Activated CD8-positive, alpha-beta T cell treated with anti-CD3 and anti-CD28 coated beads, Interleukin-2, amount 10 ng/mL, durations not matched to agents 7 days and 5 days (primary cell): ENCODE measurements at regions not wholly inside any gene's neighbourhood (a gene's known extent, or its start where the extent isn't known, plus 50 kb on each side); places are given as distances from the start of the nearest gene placed in this dataset.

Experiments
- ATAC-seq: fragments of 150-1000 bp; cut with Tn5 transposase; one replicate; pipeline ENCODE4 v1.10.0; 2021; ENCODE audit warnings: moderate library complexity
- CTCF ChIA-PET: fragments of 350-600 bp; sonication (Branson Sonifier 250); formaldehyde crosslinking; loops from one replicate; lab custom pipeline; 2021; ENCODE audit warnings: antibody characterized with exemption; lab: Charles Lee
- POLR2A ChIA-PET: fragments of 350-600 bp; sonication (Branson Sonifier 250); formaldehyde crosslinking; loops from one replicate; lab custom pipeline; 2021; ENCODE audit warnings: antibody characterized with exemption; lab: Charles Lee
- DNase-seq: peaks from one replicate; pipeline ENCODE4 v3.0.0-alpha.2; 2020
- H3K27ac Mint-ChIP-seq: one replicate; pipeline ENCODE4 v1.8.0; 2021; ENCODE audit warnings: mild to moderate bottlenecking, mixed read lengths
- H3K27me3 Mint-ChIP-seq: one replicate; pipeline ENCODE4 v1.8.0; 2021; ENCODE audit warnings: low read depth, mixed read lengths
- H3K36me3 Mint-ChIP-seq: one replicate; pipeline ENCODE4 v1.8.0; 2021; ENCODE audit warnings: low read depth, mixed read lengths
- H3K4me1 Mint-ChIP-seq: one replicate; pipeline ENCODE4 v1.8.0; 2021; ENCODE audit warnings: low read depth, mixed read lengths
- H3K4me3 Mint-ChIP-seq: one replicate; pipeline ENCODE4 v1.8.0; 2021; ENCODE audit warnings: mild to moderate bottlenecking, mixed read lengths
- H3K9me3 Mint-ChIP-seq: one replicate; pipeline ENCODE4 v1.8.0; 2022; ENCODE audit warnings: mixed read lengths; ENCODE audit not compliant: insufficient read depth

GRCh38 chr2:18219676-18220075 is 340.8 kb downstream of the RDH14 start:
- no peak for DNase-seq
- CTCF ChIA-PET: no interaction called here

GRCh38 chr2:18218160-18218933 is 339.9 kb downstream of the KCNS3 start:
- Mint-ChIP-seq H3K36me3 (no peaks in the 10 kb centered on the region), H3K4me3 (no peak overlapping the region), H3K9me3 (no peaks in the 10 kb centered on the region), H3K4me1 (no peaks in the 10 kb centered on the region), H3K27ac (no peak overlapping the region), H3K27me3 (no peaks in the 10 kb centered on the region)
- CTCF ChIA-PET: no interaction called here
- DNase-seq (no peak), ATAC-seq (no peak)
- POLR2A ChIA-PET: no interaction called here

More at GRCh38 chr2:18219676-18220075, 340.8 kb downstream of the RDH14 start:
- POLR2A ChIA-PET: no interaction called here
- H3K36me3 Mint-ChIP-seq: no peaks in the 10 kb centered on the region
- H3K9me3 Mint-ChIP-seq: no peaks in the 10 kb centered on the region
- no peaks in the 10 kb centered on the region for H3K4me1 Mint-ChIP-seq
- H3K27me3 Mint-ChIP-seq: no peaks in the 10 kb centered on the region
- no peak overlapping the region for H3K4me3 Mint-ChIP-seq
- no peak overlapping the region for H3K27ac Mint-ChIP-seq
- no peak for ATAC-seq

GRCh38 chr2:18214936-18215335 is 336.5 kb downstream of the KCNS3 start:
- ATAC-seq (no peak), DNase-seq (no peak)
- Mint-ChIP-seq H3K9me3 (no peaks in the 10 kb centered on the region), H3K27me3 (no peaks in the 10 kb centered on the region), H3K4me1 (no peaks in the 10 kb centered on the region), H3K4me3 (no peak overlapping the region), H3K36me3 (no peaks in the 10 kb centered on the region), H3K27ac (no peak overlapping the region)
- CTCF ChIA-PET: no interaction called here
- POLR2A ChIA-PET: no interaction called here

GRCh38 chr2:18213986-18214385 is 335.5 kb downstream of the KCNS3 start:
- no peaks in the 10 kb centered on the region for H3K9me3 Mint-ChIP-seq
- H3K4me3 Mint-ChIP-seq: no peak overlapping the region
- ChIA-PET CTCF (no interaction called here), POLR2A (no interaction called here)
- ATAC-seq (no peak), DNase-seq (no peak)
- no peak overlapping the region for H3K27ac Mint-ChIP-seq
- H3K27me3 Mint-ChIP-seq: no peaks in the 10 kb centered on the region
- H3K4me1 Mint-ChIP-seq: no peaks in the 10 kb centered on the region
- H3K36me3 Mint-ChIP-seq: no peaks in the 10 kb centered on the region

- CTCF ChIA-PET: no interaction called here
- Mint-ChIP-seq H3K4me3 (no peak overlapping the region), H3K27ac (no peak overlapping the region), H3K36me3 (no peaks in the 10 kb centered on the region), H3K9me3 (no peaks in the 10 kb centered on the region), H3K27me3 (no peaks in the 10 kb centered on the region), H3K4me1 (no peaks in the 10 kb centered on the region)
- no peak for ATAC-seq
- no peak for DNase-seq
- POLR2A ChIA-PET: no interaction called here
Measured at GRCh38 chr2:18209934-18210639, 331.6 kb downstream of the KCNS3 start.

GRCh38 chr2:18208956-18209355 is 330.5 kb downstream of the KCNS3 start:
- Mint-ChIP-seq H3K9me3 (no peaks in the 10 kb centered on the region), H3K36me3 (no peaks in the 10 kb centered on the region), H3K27ac (no peak overlapping the region), H3K4me3 (no peak overlapping the region), H3K4me1 (no peaks in the 10 kb centered on the region), H3K27me3 (no peaks in the 10 kb centered on the region)
- ATAC-seq (no peak), DNase-seq (no peak)
- POLR2A ChIA-PET: no interaction called here
- CTCF ChIA-PET: no interaction called here

- Mint-ChIP-seq H3K9me3 (no peaks in the 10 kb centered on the region), H3K27ac (no peak overlapping the region), H3K36me3 (no peaks in the 10 kb centered on the region), H3K4me3 (no peak overlapping the region), H3K4me1 (no peaks in the 10 kb centered on the region), H3K27me3 (no peaks in the 10 kb centered on the region)
- no peak for DNase-seq
- ChIA-PET POLR2A (no interaction called here), CTCF (no interaction called here)
- ATAC-seq: no peak
Measured at GRCh38 chr2:18200771-18201170, 322.3 kb downstream of the KCNS3 start.

- ChIA-PET CTCF (no interaction called here), POLR2A (no interaction called here)
- H3K4me1 Mint-ChIP-seq: no peaks in the 10 kb centered on the region
- no peak for ATAC-seq
- no peak overlapping the region for H3K4me3 Mint-ChIP-seq
- H3K36me3 Mint-ChIP-seq: no peaks in the 10 kb centered on the region
- H3K27ac Mint-ChIP-seq: no peak overlapping the region
- H3K9me3 Mint-ChIP-seq: no peaks in the 10 kb centered on the region
- no peak for DNase-seq
- no peaks in the 10 kb centered on the region for H3K27me3 Mint-ChIP-seq
Measured at GRCh38 chr2:18198677-18199076, 320.2 kb downstream of the KCNS3 start.

GRCh38 chr2:18194161-18194560 is 315.7 kb downstream of the KCNS3 start:
- no peak overlapping the region for H3K27ac Mint-ChIP-seq
- no peaks in the 10 kb centered on the region for H3K9me3 Mint-ChIP-seq
- H3K27me3 Mint-ChIP-seq: no peaks in the 10 kb centered on the region
- no peaks in the 10 kb centered on the region for H3K4me1 Mint-ChIP-seq
- ATAC-seq (no peak), DNase-seq (no peak)
- H3K36me3 Mint-ChIP-seq: no peaks in the 10 kb centered on the region
- ChIA-PET CTCF (no interaction called here), POLR2A (no interaction called here)
- H3K4me3 Mint-ChIP-seq: no peak overlapping the region

- CTCF ChIA-PET: no interaction called here
- Mint-ChIP-seq H3K36me3 (no peaks in the 10 kb centered on the region), H3K4me1 (no peaks in the 10 kb centered on the region), H3K9me3 (no peaks in the 10 kb centered on the region), H3K4me3 (no peak overlapping the region), H3K27ac (no peak overlapping the region), H3K27me3 (no peaks in the 10 kb centered on the region)
- POLR2A ChIA-PET: no interaction called here
- no peak for ATAC-seq
- no peak for DNase-seq
Measured at GRCh38 chr2:18186816-18187613, 308.5 kb downstream of the KCNS3 start.

GRCh38 chr2:18182861-18183260 is 304.4 kb downstream of the KCNS3 start:
- no peaks in the 10 kb centered on the region for H3K9me3 Mint-ChIP-seq
- no peaks in the 10 kb centered on the region for H3K36me3 Mint-ChIP-seq
- no peak for DNase-seq
- POLR2A ChIA-PET: no interaction called here
- CTCF ChIA-PET: no interaction called here
- no peak for ATAC-seq
- no peaks in the 10 kb centered on the region for H3K27me3 Mint-ChIP-seq
- H3K4me3 Mint-ChIP-seq: no peak overlapping the region
- no peak overlapping the region for H3K27ac Mint-ChIP-seq
- H3K4me1 Mint-ChIP-seq: no peaks in the 10 kb centered on the region

- H3K27ac Mint-ChIP-seq: no peak overlapping the region
- ChIA-PET CTCF (interaction anchor here (0.7 to 1.2 kb wide), 3 partner anchors 329 to 1408 kb away, joined by 3 to 4 read pairs (median 3); no protein-coding TSS in a partner anchor), POLR2A (no interaction called here)
- no peak overlapping the region for H3K4me3 Mint-ChIP-seq
- H3K9me3 Mint-ChIP-seq: no peaks in the 10 kb centered on the region
- no peaks in the 10 kb centered on the region for H3K36me3 Mint-ChIP-seq
- DNase-seq (no peak), ATAC-seq (no peak)
- H3K27me3 Mint-ChIP-seq: no peaks in the 10 kb centered on the region
- H3K4me1 Mint-ChIP-seq: no peaks in the 10 kb centered on the region
Measured at GRCh38 chr2:18180912-18181311, 302.4 kb downstream of the KCNS3 start.
